ENCODE measurements at regions not wholly inside any gene's neighbourhood (a gene's known extent, or its start where the extent isn't known, plus 50 kb on each side); places are given as distances from the start of the nearest gene placed in this dataset.

DNA sequence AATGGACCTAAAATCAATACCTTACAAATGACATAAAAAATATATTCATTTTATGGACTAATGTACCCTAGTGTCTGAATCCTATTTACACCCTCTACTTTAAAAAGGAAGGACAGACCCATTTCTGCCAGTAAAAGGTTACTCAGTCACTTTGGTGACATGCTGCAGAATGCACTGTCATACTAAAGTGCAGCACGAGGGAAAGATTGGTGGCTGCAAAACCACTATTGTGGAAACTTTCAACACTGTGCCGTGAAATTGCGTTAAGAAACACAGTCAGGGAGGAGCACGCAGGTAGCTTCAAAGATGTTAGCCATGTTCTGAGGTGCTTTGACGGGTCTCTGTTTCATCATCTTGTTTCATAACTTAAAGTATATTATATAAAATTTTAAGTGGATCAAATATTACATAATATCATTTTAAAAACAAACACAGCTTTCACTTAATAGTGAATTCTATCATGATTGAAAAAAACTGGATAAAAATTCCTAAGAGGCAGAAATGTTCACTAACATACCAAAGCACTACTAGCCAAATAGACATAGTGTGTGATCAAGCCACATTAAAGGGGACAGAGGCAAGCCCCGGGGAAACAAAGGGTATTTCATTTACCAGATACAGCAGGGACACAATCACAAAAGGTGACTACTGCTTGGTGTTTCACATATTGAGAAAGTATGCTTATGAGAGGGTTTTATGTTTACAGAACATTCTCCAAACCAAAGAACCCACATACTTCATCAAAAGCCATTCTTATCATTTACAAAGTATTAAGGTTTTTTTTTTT, 330.8 kb upstream of the SOX5 start:
- Mint-ChIP-seq H3K4me3 (no peak overlapping the region), H3K27me3 (no peaks in the 10 kb centered on the region), H3K36me3 (no peaks in the 10 kb centered on the region), H3K27ac (no peak overlapping the region), H3K4me1 (peaks cover 5% of the 10 kb centered on the region), H3K9me3 (no peaks in the 10 kb centered on the region)
- DNase-seq (ENCODE audit: low spot score in 2 of 2) (no peak), ATAC-seq (ENCODE audit: low read depth) (no peak)

DNA sequence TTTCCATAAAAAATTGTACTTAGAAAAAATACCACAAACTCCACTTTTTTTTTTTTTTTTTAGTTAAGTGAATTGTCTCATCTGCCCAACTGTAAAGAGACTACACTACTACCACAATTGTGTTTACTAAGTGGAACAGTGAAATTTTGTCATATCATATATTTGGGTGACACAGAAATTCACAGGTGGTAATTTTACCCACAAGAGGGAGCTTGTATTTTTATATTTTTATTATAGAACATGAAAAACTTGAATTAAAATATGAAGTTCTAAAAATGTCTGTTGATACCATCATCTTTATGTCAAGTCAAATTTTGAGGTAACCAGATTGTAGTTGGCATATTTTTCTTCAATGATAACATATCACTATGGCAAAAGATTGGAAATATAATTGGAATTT, 329.4 kb upstream of the SOX5 start:
- Mint-ChIP-seq H3K9me3 (no peaks in the 10 kb centered on the region), H3K4me1 (peaks cover 4% of the 10 kb centered on the region), H3K36me3 (no peaks in the 10 kb centered on the region), H3K27me3 (no peaks in the 10 kb centered on the region), H3K27ac (no peak overlapping the region), H3K4me3 (no peak overlapping the region)
- no peak for ATAC-seq (ENCODE audit: low read depth)
- DNase-seq (ENCODE audit: low spot score in 2 of 2): no peak

DNA sequence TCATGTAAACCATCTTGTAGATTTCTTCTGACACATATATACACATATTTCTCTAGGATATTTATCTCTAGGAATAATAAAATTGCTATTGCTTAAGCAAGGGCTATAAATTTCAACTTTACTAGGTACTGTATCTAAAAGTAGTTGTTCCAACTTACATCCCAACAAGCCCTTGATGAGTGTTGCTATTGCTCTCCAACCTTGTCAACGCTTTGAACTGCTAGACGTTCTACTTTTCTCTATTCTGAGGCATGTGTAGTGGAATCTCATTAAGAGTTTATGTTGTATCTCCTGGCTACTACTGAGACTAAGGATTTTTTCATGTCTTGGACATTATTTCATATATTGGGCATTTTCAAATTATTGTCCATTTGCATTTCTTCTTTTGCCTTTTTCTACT, 321.5 kb upstream of the SOX5 start:
- Mint-ChIP-seq H3K9me3 (no peaks in the 10 kb centered on the region), H3K36me3 (no peaks in the 10 kb centered on the region), H3K27ac (no peak overlapping the region), H3K4me1 (no peaks in the 10 kb centered on the region), H3K4me3 (no peak overlapping the region), H3K27me3 (no peaks in the 10 kb centered on the region)
- DNase-seq (ENCODE audit: low spot score in 2 of 2) (no peak), ATAC-seq (ENCODE audit: low read depth) (no peak)

DNA sequence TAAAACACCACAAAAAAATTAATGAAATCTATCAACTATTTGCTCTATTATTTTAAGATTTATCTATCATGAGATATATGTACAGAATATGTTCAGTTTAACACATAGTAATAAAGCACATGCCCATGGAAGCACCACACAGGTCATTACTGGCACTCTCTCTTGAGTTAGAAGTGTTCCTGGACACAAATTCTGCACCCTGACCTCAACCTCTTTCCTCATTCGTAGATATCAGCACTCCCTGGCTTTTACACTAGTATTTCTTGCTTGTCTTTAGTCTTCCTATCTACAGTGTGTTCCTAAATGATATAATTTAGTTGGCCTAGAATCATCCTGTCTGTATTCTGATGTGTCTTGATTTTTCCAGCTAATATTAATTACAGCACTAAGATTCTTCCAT, 321.0 kb upstream of the SOX5 start:
- H3K27me3 Mint-ChIP-seq: no peaks in the 10 kb centered on the region
- DNase-seq (ENCODE audit: low spot score in 2 of 2) (no peak), ATAC-seq (ENCODE audit: low read depth) (no peak)
- H3K4me1 Mint-ChIP-seq: no peaks in the 10 kb centered on the region
- no peak overlapping the region for H3K4me3 Mint-ChIP-seq
- no peaks in the 10 kb centered on the region for H3K9me3 Mint-ChIP-seq
- H3K36me3 Mint-ChIP-seq: no peaks in the 10 kb centered on the region
- H3K27ac Mint-ChIP-seq: no peak overlapping the region

DNA sequence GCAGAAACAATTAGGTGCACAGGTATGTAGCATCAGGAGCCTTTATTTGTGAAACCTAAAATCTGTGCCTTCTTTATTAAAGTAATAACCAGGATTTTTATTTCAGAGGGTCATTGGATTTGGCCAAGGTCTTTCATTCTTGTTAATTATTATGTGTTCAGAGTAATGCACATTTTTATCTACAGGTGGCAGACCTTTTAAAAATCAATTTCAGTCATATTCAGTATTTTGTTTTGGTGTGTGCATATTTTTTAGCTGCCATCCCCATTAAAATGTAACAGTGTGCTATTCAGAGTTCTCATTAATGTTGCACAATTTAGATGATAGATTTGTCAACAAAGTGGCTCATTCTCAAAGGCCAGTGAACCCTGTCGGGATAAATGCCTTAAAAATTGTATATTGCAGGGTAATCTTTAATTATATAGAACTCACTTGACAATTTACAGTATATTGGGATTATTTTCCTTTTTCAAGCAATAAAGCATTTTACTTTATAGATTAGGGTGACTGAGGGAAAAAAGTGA, 319.3 kb upstream of the SOX5 start:
- no peaks in the 10 kb centered on the region for H3K9me3 Mint-ChIP-seq
- no peak overlapping the region for H3K27ac Mint-ChIP-seq
- no peaks in the 10 kb centered on the region for H3K36me3 Mint-ChIP-seq
- ATAC-seq (ENCODE audit: low read depth) (no peak), DNase-seq (ENCODE audit: low spot score in 2 of 2) (no peak)
- H3K27me3 Mint-ChIP-seq: no peaks in the 10 kb centered on the region
- no peaks in the 10 kb centered on the region for H3K4me1 Mint-ChIP-seq
- no peak overlapping the region for H3K4me3 Mint-ChIP-seq

DNA sequence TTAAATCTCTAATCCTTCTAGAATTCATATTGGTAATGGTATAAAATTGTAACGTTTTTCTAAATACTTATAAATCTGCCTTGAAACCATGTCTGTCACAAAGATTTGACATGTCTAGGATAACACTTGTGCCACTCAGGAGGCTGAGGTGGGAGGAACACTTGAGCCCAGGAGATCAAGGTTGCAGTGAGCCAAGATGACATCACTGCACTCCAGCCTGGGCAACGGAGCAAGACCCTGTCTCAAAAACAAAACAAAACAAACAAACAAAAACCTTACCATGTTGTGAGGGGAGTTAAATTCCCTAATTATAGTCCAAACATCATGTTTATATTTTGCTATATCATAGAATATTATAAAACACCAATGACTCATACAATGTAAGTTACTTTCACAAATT, 317.5 kb upstream of the SOX5 start:
- Mint-ChIP-seq H3K27ac (no peak overlapping the region), H3K9me3 (no peaks in the 10 kb centered on the region), H3K4me3 (no peak overlapping the region), H3K4me1 (no peaks in the 10 kb centered on the region), H3K36me3 (peaks cover 3% of the 10 kb centered on the region), H3K27me3 (no peaks in the 10 kb centered on the region)
- DNase-seq (ENCODE audit: low spot score in 2 of 2): no peak
- ATAC-seq (ENCODE audit: low read depth): no peak

DNA sequence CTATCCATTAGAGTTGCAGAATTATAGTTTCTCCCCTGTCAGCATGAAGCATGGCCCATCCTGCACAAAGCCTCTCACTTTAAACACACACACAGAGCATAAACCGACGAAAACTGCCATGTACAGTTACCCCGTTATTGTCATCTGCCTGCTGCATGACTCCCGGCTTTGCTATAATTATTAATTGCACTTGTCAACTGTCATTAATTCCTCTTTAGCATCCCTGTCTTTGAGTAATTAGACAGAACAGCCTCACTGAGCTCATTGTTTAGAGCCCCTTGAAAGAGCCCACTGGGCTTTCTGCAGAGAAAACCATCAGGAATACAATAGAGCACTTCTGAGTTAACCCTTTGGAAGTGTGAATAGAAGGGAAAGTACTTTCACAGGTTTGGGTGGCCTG, 307.2 kb upstream of the SOX5 start:
- peaks cover 1% of the 10 kb centered on the region for H3K36me3 Mint-ChIP-seq
- H3K4me3 Mint-ChIP-seq: no peak overlapping the region

DNA sequence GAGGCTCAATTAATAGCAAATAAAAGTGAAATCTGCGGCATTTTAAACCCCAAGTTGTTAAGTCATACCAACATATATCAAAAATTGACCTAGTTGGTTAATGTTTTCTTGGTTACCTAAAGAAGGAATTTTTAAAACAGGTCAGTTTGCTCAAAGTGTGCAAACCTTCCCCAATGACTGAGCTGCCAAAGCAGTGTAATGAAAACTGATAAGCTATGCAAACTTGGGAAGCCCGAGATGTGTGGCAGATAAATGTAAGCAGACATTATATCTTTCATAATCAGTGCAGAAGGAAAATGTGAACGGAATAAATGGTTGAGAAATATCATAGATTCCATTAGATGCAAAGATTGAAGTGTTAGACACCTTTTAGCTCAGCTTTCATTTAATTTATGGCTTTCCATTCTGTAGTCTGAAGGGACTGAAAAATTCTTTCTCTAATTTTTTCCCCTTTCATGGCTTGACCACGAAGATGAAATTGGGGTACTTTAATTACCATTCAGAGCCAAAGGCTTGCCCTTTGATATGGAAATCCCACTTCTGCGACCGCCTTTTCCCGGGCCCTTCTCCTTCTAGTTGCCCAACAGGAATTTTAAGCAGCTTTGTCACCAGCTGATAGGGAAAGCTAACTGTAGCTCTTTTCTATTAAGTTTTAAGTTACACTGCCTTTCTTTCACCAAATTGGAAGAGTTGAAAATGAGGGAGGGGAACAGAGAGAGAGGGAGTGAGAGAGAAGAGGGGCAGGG, 306.6 kb upstream of the SOX5 start:
- no peaks in the 10 kb centered on the region for H3K4me1 Mint-ChIP-seq
- no peaks in the 10 kb centered on the region for H3K27me3 Mint-ChIP-seq
- ATAC-seq (ENCODE audit: low read depth) (no peak), DNase-seq (ENCODE audit: low spot score in 2 of 2) (no peak)
- no peak overlapping the region for H3K4me3 Mint-ChIP-seq
- H3K36me3 Mint-ChIP-seq: peaks cover 1% of the 10 kb centered on the region
- H3K27ac Mint-ChIP-seq: no peak overlapping the region
- H3K9me3 Mint-ChIP-seq: peaks cover 2% of the 10 kb centered on the region

More for the DNA sequence above, 307.2 kb upstream of the SOX5 start:
- Mint-ChIP-seq H3K27me3 (no peaks in the 10 kb centered on the region), H3K27ac (no peak overlapping the region), H3K4me1 (no peaks in the 10 kb centered on the region), H3K9me3 (peaks cover 2% of the 10 kb centered on the region)
- ATAC-seq (ENCODE audit: low read depth) (no peak), DNase-seq (ENCODE audit: low spot score in 2 of 2) (no peak)

DNA sequence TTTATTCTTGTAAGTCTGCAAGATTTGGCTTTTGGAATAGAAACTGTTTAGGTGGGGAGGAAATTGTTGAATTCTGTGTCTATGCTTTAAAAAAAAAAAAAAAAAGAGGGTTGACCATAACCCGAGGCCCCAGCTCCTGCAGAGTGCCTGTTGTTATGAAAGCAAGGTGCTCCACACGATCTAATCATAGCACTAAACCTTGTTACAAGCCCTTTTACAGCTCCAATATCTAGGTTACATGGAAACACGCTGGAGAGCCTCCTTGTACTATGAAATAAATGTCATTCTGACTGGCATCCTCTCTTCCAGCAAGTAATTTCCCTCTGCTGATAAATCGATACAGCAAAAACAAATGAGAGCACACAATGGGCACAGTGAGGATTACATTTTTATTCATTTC, 303.1 kb upstream of the SOX5 start:
- no peak for DNase-seq (ENCODE audit: low spot score in 2 of 2)
- no peak overlapping the region for H3K4me3 Mint-ChIP-seq

DNA sequence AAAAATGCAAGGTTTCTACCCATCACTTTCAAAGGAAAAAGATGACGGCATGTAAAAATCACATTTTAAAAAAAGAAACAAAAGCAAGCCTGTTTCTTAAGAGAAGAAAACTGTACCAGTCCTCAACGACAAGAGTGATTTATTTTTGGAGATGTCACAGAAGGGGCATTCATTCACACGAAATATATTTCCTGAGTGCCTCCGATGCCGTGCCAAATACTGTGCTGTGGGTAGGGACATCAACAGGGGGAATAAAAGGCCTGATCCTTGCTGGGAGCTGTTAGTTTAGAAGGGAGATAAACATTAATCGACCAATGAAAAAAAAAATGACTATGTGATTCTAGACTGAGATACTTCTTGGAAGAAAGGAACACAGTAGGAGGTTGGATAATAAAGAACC, 297.5 kb upstream of the SOX5 start:
- Mint-ChIP-seq H3K36me3 (peaks cover 2% of the 10 kb centered on the region), H3K4me1 (no peaks in the 10 kb centered on the region), H3K27me3 (no peaks in the 10 kb centered on the region), H3K4me3 (no peak overlapping the region), H3K27ac (no peak overlapping the region), H3K9me3 (no peaks in the 10 kb centered on the region)
- DNase-seq (ENCODE audit: low spot score in 2 of 2): no peak
- no peak for ATAC-seq (ENCODE audit: low read depth)

More for the DNA sequence above, 303.1 kb upstream of the SOX5 start:
- H3K36me3 Mint-ChIP-seq: peaks cover 1% of the 10 kb centered on the region
- H3K4me1 Mint-ChIP-seq: no peaks in the 10 kb centered on the region
- no peak overlapping the region for H3K27ac Mint-ChIP-seq
- peaks cover 2% of the 10 kb centered on the region for H3K9me3 Mint-ChIP-seq
- no peak for ATAC-seq (ENCODE audit: low read depth)
- no peaks in the 10 kb centered on the region for H3K27me3 Mint-ChIP-seq

DNA sequence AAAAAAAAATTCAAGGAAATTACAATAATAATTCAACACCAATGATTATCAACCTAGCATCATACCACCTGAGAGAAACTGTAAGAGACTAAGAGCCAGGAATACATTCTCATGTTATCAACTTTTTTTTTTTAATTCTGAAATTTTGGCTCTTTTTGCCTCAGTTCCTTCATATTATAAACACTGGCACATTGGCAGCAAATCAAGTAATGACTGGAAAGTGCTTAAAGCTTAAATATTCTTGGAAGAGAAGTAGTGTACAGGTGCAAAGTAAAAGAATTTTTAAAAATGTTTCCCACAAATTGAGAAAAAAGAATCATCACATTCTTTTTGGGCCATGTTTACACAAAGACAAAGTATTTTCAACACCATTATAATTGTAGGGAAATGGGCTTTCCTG, 296.9 kb upstream of the SOX5 start:
- peaks cover 2% of the 10 kb centered on the region for H3K36me3 Mint-ChIP-seq
- DNase-seq (ENCODE audit: low spot score in 2 of 2) (no peak), ATAC-seq (ENCODE audit: low read depth) (no peak)
- H3K4me1 Mint-ChIP-seq: no peaks in the 10 kb centered on the region
- no peaks in the 10 kb centered on the region for H3K9me3 Mint-ChIP-seq
- H3K27me3 Mint-ChIP-seq: no peaks in the 10 kb centered on the region
- no peak overlapping the region for H3K27ac Mint-ChIP-seq
- no peak overlapping the region for H3K4me3 Mint-ChIP-seq

DNA sequence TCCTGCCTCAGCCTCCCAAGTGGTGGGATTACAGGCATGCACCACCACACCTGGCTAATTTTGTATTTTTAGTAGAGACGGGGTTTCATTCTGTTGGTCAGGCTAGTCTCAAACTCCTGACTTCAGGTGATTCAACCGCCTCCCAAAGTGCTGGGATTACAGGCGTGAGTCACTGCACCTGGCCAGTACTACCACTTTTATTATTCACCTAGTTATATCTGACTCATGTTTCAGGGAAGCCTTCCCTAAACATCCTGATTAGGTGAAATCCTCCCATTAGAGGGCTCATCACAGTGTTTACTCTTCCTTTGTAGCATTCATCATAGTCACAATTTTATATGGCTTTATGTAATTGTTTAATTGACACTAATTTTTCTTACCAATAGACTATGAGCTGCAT, 295.3 kb upstream of the SOX5 start:
- ATAC-seq (ENCODE audit: low read depth) (no peak), DNase-seq (ENCODE audit: low spot score in 2 of 2) (no peak)
- Mint-ChIP-seq H3K27me3 (no peaks in the 10 kb centered on the region), H3K36me3 (peaks cover 2% of the 10 kb centered on the region), H3K4me1 (peaks cover 3% of the 10 kb centered on the region), H3K4me3 (no peak overlapping the region), H3K9me3 (no peaks in the 10 kb centered on the region), H3K27ac (no peak overlapping the region)

DNA sequence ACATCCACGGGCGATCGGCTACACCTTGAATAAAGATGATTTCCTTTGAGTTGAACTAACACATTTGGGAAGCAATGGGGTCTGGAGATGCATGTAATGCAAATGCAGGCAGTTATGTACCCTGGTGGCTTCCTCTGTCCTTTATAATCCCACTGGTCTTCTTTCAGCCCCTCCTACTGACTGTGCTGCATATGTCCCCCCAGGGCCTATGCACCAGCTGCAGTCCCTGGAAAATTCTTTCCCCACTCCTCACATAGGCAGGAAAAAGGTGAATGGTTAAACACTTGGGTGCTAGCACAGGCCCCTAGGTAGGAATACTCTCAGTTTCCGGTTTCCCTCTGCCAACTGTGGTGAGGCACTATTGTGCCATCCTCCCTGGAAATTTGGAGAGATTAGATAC, 294.8 kb upstream of the SOX5 start:
- ATAC-seq (ENCODE audit: low read depth) (no peak), DNase-seq (ENCODE audit: low spot score in 2 of 2) (no peak)
- no peak overlapping the region for H3K4me3 Mint-ChIP-seq
- H3K4me1 Mint-ChIP-seq: peaks cover 3% of the 10 kb centered on the region
- H3K27me3 Mint-ChIP-seq: no peaks in the 10 kb centered on the region
- H3K9me3 Mint-ChIP-seq: no peaks in the 10 kb centered on the region
- no peak overlapping the region for H3K27ac Mint-ChIP-seq
- H3K36me3 Mint-ChIP-seq: peaks cover 2% of the 10 kb centered on the region

DNA sequence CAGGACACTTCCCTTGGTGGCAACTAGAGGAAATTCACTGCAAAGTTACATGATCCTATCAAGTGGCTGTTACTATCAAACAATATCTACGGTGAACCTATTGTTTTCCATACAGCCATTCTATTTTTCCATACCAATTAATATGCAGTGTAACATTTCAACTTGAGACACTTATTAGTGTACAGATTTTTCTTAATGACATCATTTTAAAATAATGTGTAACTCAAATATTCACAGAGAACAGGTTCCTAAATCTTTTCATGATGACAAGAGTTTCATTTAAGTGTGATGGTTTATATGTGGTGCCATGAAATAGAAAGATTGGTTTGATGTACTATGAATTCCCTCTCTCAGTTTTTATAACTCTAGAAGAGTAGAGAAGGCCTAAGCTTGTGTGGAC, 291.2 kb upstream of the SOX5 start:
- Mint-ChIP-seq H3K36me3 (no peaks in the 10 kb centered on the region), H3K4me3 (no peak overlapping the region), H3K27me3 (no peaks in the 10 kb centered on the region), H3K27ac (no peak overlapping the region), H3K9me3 (no peaks in the 10 kb centered on the region), H3K4me1 (peaks cover 3% of the 10 kb centered on the region)
- DNase-seq (ENCODE audit: low spot score in 2 of 2): no peak
- no peak for ATAC-seq (ENCODE audit: low read depth)
